GM23338 (cell line): ENCODE measurements at regions not wholly inside any gene's neighbourhood (a gene's known extent, or its start where the extent isn't known, plus 50 kb on each side); places are given as distances from the start of the nearest gene placed in this dataset.

Experiments used
- ATAC-seq: fragments of 200-7000 bp; cut with Tn5 transposase; 3 replicates; pipeline ENCODE4 v1.9.1; 2020
- DNase-seq: peaks from one replicate; pipeline ENCODE4 v3.0.0-alpha.2; 2015; ENCODE audit warnings: low spot score
- H2AFZ ChIP-seq: fragments of 200-600 bp; sonication (generic); 2 replicates; pipeline ENCODE4 v1.8.0; 2016; ENCODE audit warnings: antibody characterized with exemption, mild to moderate bottlenecking, moderate library complexity
- H3F3A ChIP-seq: fragments of 200-600 bp; sonication (generic); replicated peaks from 2 replicates; pipeline ENCODE4 v1.8.0; 2017; ENCODE audit warnings: antibody characterized with exemption, mixed run types, low read depth
- H3K27ac ChIP-seq: fragments of 200-600 bp; sonication (generic); 2 replicates; pipeline ENCODE4 v1.6.1; 2016; ENCODE audit warnings: low read depth
- H3K27me3 ChIP-seq: fragments of 200-600 bp; sonication (generic); 2 replicates; pipeline ENCODE4 v1.8.0; 2016; ENCODE audit warnings: mild to moderate bottlenecking, mixed run types, moderate library complexity; ENCODE audit not compliant: insufficient read depth
- H3K36me3 ChIP-seq: fragments of 200-600 bp; sonication (generic); 2 replicates; pipeline ENCODE4 v1.8.0; 2016; ENCODE audit warnings: mild to moderate bottlenecking; ENCODE audit not compliant: insufficient read depth
- H3K4me1 ChIP-seq: fragments of 200-600 bp; sonication (generic); 2 replicates; pipeline ENCODE4 v1.8.0; 2016; ENCODE audit warnings: mild to moderate bottlenecking, moderate library complexity; ENCODE audit not compliant: insufficient read depth
- H3K4me2 ChIP-seq: fragments of 200-600 bp; sonication (generic); 2 replicates; pipeline ENCODE4 v1.7.1; 2017; ENCODE audit warnings: mixed run types
- H3K4me3 ChIP-seq: fragments of 200-600 bp; sonication (generic); 2 replicates; pipeline ENCODE4 v1.6.1; 2016; ENCODE audit warnings: mixed run types
- H3K79me2 ChIP-seq: fragments of 200-600 bp; sonication (generic); replicated peaks from 2 replicates; pipeline ENCODE4 v1.8.0; 2017; ENCODE audit warnings: mild to moderate bottlenecking; ENCODE audit not compliant: insufficient read depth
- H3K9me2 ChIP-seq: fragments of 200-600 bp; sonication (generic); 2 replicates; pipeline ENCODE4 v1.8.0; 2017; ENCODE audit not compliant: insufficient read depth
- H4K20me1 ChIP-seq: fragments of 200-600 bp; sonication (generic); replicated peaks from 2 replicates; pipeline ENCODE4 v1.8.0; 2017; ENCODE audit warnings: mild to moderate bottlenecking; ENCODE audit not compliant: insufficient read depth
- H3K27ac Mint-ChIP-seq: 2 replicates; pipeline ENCODE4 v1.8.0; 2020; ENCODE audit warnings: inconsistent platforms, mild to moderate bottlenecking, moderate library complexity, mixed read lengths
- H3K27me3 Mint-ChIP-seq: 3 replicates; pipeline ENCODE4 v1.8.0; 2022; ENCODE audit warnings: low read depth, mild to moderate bottlenecking, moderate library complexity, mixed read lengths, inconsistent platforms; ENCODE audit not compliant: insufficient read depth, poor library complexity
- H3K36me3 Mint-ChIP-seq: 3 replicates; pipeline ENCODE4 v1.8.0; 2021; ENCODE audit warnings: low read depth, mild to moderate bottlenecking, inconsistent platforms, moderate library complexity, mixed read lengths
- H3K4me1 Mint-ChIP-seq: 3 replicates; pipeline ENCODE4 v1.8.0; 2020; ENCODE audit warnings: mild to moderate bottlenecking, inconsistent platforms, mixed read lengths
- H3K4me3 Mint-ChIP-seq: 3 replicates; pipeline ENCODE4 v1.8.0; 2021; ENCODE audit warnings: moderate library complexity, mild to moderate bottlenecking, inconsistent platforms, mixed read lengths
- H3K9me3 Mint-ChIP-seq: 3 replicates; pipeline ENCODE4 v1.8.0; 2020; ENCODE audit warnings: moderate library complexity, mild to moderate bottlenecking, inconsistent platforms, mixed read lengths
- CREB1 ChIP-seq: fragments of 250-450 bp; sonication (Bioruptor Pico); IDR thresholded peaks from 2 replicates; pipeline ENCODE4 v1.5.0; 2020; ENCODE audit warnings: low read depth, mild to moderate bottlenecking, moderate library complexity
- EZH2 ChIP-seq: fragments of 200-600 bp; sonication (generic); IDR thresholded peaks from one replicate; pipeline ENCODE4 v1.8.0; 2017; ENCODE audit warnings: antibody characterized with exemption, mild to moderate bottlenecking, low read depth; ENCODE audit not compliant: unreplicated experiment
- EZH2phosphoT487 ChIP-seq: fragments of 200-600 bp; sonication (generic); IDR thresholded peaks from one replicate; pipeline ENCODE4 v1.8.1; 2018; ENCODE audit warnings: antibody characterized with exemption; ENCODE audit not compliant: unreplicated experiment
- JUNB ChIP-seq: IDR thresholded peaks from one replicate; pipeline ENCODE4 v1.6.1; 2016; ENCODE audit warnings: antibody characterized with exemption; ENCODE audit not compliant: unreplicated experiment
- NANOG ChIP-seq: IDR thresholded peaks from 2 replicates; pipeline ENCODE4 v1.6.1; 2016; ENCODE audit warnings: antibody characterized with exemption, borderline replicate concordance
- POLR2AphosphoS5 ChIP-seq: IDR thresholded peaks from 2 replicates; pipeline ENCODE4 v1.6.1; 2016; ENCODE audit warnings: antibody characterized with exemption, low read depth
- REST ChIP-seq: IDR thresholded peaks from one replicate; pipeline ENCODE4 v1.6.1; 2018; ENCODE audit warnings: antibody characterized with exemption; ENCODE audit not compliant: unreplicated experiment
- STAT1 ChIP-seq: IDR thresholded peaks from one replicate; pipeline ENCODE4 v1.6.1; 2016; ENCODE audit warnings: antibody characterized with exemption; ENCODE audit not compliant: unreplicated experiment
- ZNF114 ChIP-seq: fragments of 250-450 bp; sonication (Bioruptor Pico); IDR thresholded peaks from 2 replicates; pipeline ENCODE4 v1.5.0; 2020; ENCODE audit warnings: mild to moderate bottlenecking, moderate library complexity
- ZNF331 ChIP-seq: fragments of 250-450 bp; sonication (Bioruptor Pico); IDR thresholded peaks from 2 replicates; pipeline ENCODE4 v1.5.0; 2020; ENCODE audit warnings: low read depth, mild to moderate bottlenecking, moderate library complexity
- ZNF462 ChIP-seq: fragments of 250-450 bp; sonication (Bioruptor Pico); IDR thresholded peaks from 2 replicates; pipeline ENCODE4 v1.5.0; 2020; ENCODE audit warnings: mild to moderate bottlenecking, moderate library complexity
- TF ChIP-seq, protein P1 (sequence below), 2 experiments: fragments of 200-600 bp in 1 of 2; sonication (generic) in 1 of 2; conservative IDR thresholded peaks; 2 replicates each; pipeline versions ENCODE4 v1.5.1 to v1.6.1; 2016 to 2017; ENCODE audit warnings: antibody characterized with exemption in 2 of 2, low read depth in 2 of 2, mild to moderate bottlenecking in 2 of 2, moderate library complexity in 1 of 2
- TF ChIP-seq, protein P2 (sequence below): IDR thresholded peaks from 2 replicates; pipeline ENCODE4 v1.6.1; 2016; ENCODE audit warnings: antibody characterized with exemption

- H3K9me2 ChIP-seq = peaks cover 6% of the 10 kb centered on the region; the same call in 1 of the 2 replicates
- H3F3A ChIP-seq = no peaks in the 10 kb centered on the region
- ATAC-seq (no peak), DNase-seq (no peak)
- Mint-ChIP-seq H3K36me3 (peaks cover 6% of the 10 kb centered on the region; the same call in 2 of the 3 replicates), H3K4me3 (no peak overlapping the region), H3K9me3 (peaks cover 10% of the 10 kb centered on the region), H3K4me1 (no peaks in the 10 kb centered on the region), H3K27ac (no peak overlapping the region), H3K27me3 (peaks cover 4% of the 10 kb centered on the region)
- no peak overlapping the region for H3K4me2 ChIP-seq
- no peak overlapping the region for H3K4me3 ChIP-seq
- H4K20me1 ChIP-seq = no peaks in the 10 kb centered on the region
- no peaks in the 10 kb centered on the region for H3K36me3 ChIP-seq
- H3K79me2 ChIP-seq = no peaks in the 10 kb centered on the region
- no peaks in the 10 kb centered on the region for H3K27me3 ChIP-seq
- no peaks in the 10 kb centered on the region for H3K4me1 ChIP-seq
- H2AFZ ChIP-seq = no peak overlapping the region
- no peak overlapping the region for H3K27ac ChIP-seq
- no peak for TF ChIP-seq STAT1
- TF ChIP-seq EZH2phosphoT487 = no peak
- no peak for TF ChIP-seq ZNF331
- TF ChIP-seq, protein P1, sequence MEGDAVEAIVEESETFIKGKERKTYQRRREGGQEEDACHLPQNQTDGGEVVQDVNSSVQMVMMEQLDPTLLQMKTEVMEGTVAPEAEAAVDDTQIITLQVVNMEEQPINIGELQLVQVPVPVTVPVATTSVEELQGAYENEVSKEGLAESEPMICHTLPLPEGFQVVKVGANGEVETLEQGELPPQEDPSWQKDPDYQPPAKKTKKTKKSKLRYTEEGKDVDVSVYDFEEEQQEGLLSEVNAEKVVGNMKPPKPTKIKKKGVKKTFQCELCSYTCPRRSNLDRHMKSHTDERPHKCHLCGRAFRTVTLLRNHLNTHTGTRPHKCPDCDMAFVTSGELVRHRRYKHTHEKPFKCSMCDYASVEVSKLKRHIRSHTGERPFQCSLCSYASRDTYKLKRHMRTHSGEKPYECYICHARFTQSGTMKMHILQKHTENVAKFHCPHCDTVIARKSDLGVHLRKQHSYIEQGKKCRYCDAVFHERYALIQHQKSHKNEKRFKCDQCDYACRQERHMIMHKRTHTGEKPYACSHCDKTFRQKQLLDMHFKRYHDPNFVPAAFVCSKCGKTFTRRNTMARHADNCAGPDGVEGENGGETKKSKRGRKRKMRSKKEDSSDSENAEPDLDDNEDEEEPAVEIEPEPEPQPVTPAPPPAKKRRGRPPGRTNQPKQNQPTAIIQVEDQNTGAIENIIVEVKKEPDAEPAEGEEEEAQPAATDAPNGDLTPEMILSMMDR (conservative IDR thresholded peaks at IDR 0.05; ENCODE audit: low read depth in 2 of 2) = no peak
- TF ChIP-seq NANOG = no peak
- TF ChIP-seq ZNF114 = no peak
- TF ChIP-seq, protein P2, sequence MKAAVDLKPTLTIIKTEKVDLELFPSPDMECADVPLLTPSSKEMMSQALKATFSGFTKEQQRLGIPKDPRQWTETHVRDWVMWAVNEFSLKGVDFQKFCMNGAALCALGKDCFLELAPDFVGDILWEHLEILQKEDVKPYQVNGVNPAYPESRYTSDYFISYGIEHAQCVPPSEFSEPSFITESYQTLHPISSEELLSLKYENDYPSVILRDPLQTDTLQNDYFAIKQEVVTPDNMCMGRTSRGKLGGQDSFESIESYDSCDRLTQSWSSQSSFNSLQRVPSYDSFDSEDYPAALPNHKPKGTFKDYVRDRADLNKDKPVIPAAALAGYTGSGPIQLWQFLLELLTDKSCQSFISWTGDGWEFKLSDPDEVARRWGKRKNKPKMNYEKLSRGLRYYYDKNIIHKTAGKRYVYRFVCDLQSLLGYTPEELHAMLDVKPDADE = no peak
- TF ChIP-seq JUNB = no peak
- TF ChIP-seq POLR2AphosphoS5 = no peak
- no peak for TF ChIP-seq CREB1 (CRISPR knock-in tag)
- no peak for TF ChIP-seq REST
- no peak for TF ChIP-seq EZH2
- no peak for TF ChIP-seq ZNF462 (CRISPR knock-in tag)
Measured at GRCh38 chr12:87280893-87281292, 748.3 kb downstream of the C12orf50 start.
